Uterus (tissue), 3 donors: ENCODE measurements at regions not wholly inside any gene's neighbourhood (a gene's known extent, or its start where the extent isn't known, plus 50 kb on each side); places are given as distances from the start of the nearest gene placed in this dataset.

Experiments used
- DNase-seq, 2 donors: peaks; one replicate each; pipeline ENCODE4 v3.0.0-alpha.2; 2019 to 2020
- H3K27ac ChIP-seq, 2 donors: fragments of 200-600 bp; sonication (generic); 1 replicate in 1 of 2; 2 replicates in 1 of 2; pipeline ENCODE4 v1.5.1; 2016 to 2018
- H3K27me3 ChIP-seq, 2 donors: fragments of 200-600 bp; sonication (generic); one replicate each; pipeline ENCODE4 v1.5.1; 2018 to 2019; ENCODE audit warnings: control low read depth in 1 of 2
- H3K36me3 ChIP-seq, 2 donors: fragments of 200-600 bp; sonication (generic); one replicate each; pipeline ENCODE4 v1.5.1; 2019; ENCODE audit warnings: control low read depth in 1 of 2
- H3K4me1 ChIP-seq, 2 donors: fragments of 200-600 bp; sonication (generic); one replicate each; pipeline ENCODE4 v1.5.1; 2018 to 2019; ENCODE audit warnings: control low read depth in 1 of 2
- H3K4me3 ChIP-seq, 2 donors: fragments of 200-600 bp; sonication (generic); 1 replicate in 1 of 2; 2 replicates in 1 of 2; pipeline ENCODE4 v1.5.1; 2018 to 2019; ENCODE audit warnings: mild to moderate bottlenecking in 1 of 2
- H3K9me3 ChIP-seq, 2 donors: fragments of 200-600 bp; sonication (generic); one replicate each; pipeline ENCODE4 v1.5.1; 2019; ENCODE audit warnings: control low read depth in 1 of 2
- POLR2A ChIP-seq, 2 donors: fragments of 450-650 bp; IDR thresholded peaks; one replicate each; pipeline ENCODE4 v1.6.1; 2016; ENCODE audit warnings: antibody characterized with exemption in 2 of 2, mild to moderate bottlenecking in 1 of 2, moderate library complexity in 1 of 2
- intact Hi-C: fragments of 100-400 bp; cut with DNase I; formaldehyde crosslinking; loops from one replicate; pipeline ENCODE4 v1.15.1; 2023; ENCODE audit warnings: low total_unique reads
- TF ChIP-seq, protein P1 (sequence below), 4 experiments: fragments of 200-600 bp in 2 of 4; fragments of 450-650 bp in 2 of 4; sonication (generic) in 2 of 4; IDR thresholded peaks; one replicate each; pipeline ENCODE4 v1.5.1; 2016 to 2019; ENCODE audit warnings: antibody characterized with exemption in 4 of 4, mild to moderate bottlenecking in 2 of 4, moderate library complexity in 1 of 4
- donor health status: DM: yes; HTN: yes; CAD: no.

- Histone ChIP-seq H3K4me1 (no peaks in the 10 kb centered on the region), H3K9me3 (no peaks in the 10 kb centered on the region), H3K27me3 (no peaks in the 10 kb centered on the region), H3K27ac (no peak overlapping the region), H3K36me3 (no peaks in the 10 kb centered on the region), H3K4me3 (no peak overlapping the region)
- intact Hi-C loops, result no loop called here
- no peak for TF ChIP-seq POLR2A (IDR thresholded peaks at IDR 0.05)
- TF ChIP-seq, protein P1, sequence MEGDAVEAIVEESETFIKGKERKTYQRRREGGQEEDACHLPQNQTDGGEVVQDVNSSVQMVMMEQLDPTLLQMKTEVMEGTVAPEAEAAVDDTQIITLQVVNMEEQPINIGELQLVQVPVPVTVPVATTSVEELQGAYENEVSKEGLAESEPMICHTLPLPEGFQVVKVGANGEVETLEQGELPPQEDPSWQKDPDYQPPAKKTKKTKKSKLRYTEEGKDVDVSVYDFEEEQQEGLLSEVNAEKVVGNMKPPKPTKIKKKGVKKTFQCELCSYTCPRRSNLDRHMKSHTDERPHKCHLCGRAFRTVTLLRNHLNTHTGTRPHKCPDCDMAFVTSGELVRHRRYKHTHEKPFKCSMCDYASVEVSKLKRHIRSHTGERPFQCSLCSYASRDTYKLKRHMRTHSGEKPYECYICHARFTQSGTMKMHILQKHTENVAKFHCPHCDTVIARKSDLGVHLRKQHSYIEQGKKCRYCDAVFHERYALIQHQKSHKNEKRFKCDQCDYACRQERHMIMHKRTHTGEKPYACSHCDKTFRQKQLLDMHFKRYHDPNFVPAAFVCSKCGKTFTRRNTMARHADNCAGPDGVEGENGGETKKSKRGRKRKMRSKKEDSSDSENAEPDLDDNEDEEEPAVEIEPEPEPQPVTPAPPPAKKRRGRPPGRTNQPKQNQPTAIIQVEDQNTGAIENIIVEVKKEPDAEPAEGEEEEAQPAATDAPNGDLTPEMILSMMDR (IDR thresholded peaks at IDR 0.05), result no peak
- DNase-seq, result no peak
Observed at GRCh38 chr6:14957355-14958059, 288.4 kb upstream of the JARID2 start.

DNA sequence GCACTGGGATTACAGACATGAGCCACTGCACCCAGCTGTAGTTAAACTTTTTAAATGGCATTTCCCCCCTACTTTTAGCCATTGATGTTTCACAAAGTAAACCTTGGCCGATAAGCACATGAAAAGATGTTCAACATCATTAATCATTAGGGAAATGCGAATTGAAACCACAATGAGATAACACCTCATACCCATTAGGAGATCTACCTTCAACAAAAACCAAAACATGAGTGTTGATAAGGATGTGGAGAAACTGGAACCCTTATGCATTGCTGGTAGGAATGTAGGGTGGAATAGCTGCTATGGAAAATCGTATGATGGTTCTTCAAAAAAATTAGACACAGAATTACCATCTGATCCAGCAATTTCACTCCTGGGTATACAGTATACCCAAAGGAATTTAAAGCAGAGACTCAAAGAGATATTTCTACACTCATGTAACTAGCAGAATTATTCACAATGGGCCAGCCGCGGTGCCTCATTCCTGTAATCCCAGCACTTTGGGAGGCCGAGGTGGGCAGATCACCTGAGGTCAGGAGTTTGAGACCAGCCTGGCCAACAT lies 286.5 kb upstream of the JARID2 start:
- H3K27me3 ChIP-seq, result no peaks in the 10 kb centered on the region
- no peaks in the 10 kb centered on the region for H3K9me3 ChIP-seq
- no peak overlapping the region for H3K4me3 ChIP-seq
- no peak for TF ChIP-seq POLR2A (IDR thresholded peaks at IDR 0.05)
- TF ChIP-seq, protein P1 (IDR thresholded peaks at IDR 0.05), result no peak
- no peak overlapping the region for H3K27ac ChIP-seq
- H3K4me1 ChIP-seq, result no peaks in the 10 kb centered on the region
- H3K36me3 ChIP-seq, result no peaks in the 10 kb centered on the region
- no peak for DNase-seq
- intact Hi-C loops, result no loop called here

DNA sequence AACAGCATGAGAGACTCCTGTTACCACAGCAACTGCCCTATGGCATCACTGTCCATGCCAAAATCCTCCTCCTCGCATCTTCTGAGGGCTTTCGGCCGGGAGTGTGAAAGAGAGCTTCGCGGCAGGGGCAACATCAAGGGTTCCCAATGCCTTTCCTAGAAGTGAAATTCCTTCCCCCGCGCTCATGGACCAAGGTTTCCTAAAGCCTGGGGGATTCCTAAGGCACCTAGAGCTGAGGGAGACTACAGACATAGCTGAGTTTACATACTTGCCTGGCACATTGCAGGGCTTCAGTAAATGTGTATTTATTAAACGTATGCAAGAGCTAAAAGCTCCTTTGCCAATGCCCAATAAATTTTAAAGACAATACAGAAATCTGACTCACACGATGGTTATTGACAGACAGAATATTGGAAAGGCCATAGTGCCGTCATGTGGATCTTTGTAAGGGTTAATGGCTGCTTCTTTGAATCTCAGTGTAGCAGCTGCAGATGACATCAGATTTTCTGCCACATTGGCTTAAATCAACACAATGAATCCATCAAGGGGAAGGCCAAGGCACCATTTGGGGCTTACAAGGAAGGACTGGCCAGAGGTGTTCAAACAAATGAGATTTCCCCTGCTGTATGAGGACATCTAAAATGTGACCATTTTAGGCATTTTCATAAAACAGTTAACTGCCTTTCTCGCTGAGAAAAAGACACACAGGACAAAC lies 281.2 kb upstream of the JARID2 start:
- no peak overlapping the region for H3K27ac ChIP-seq
- no peak for DNase-seq
- no peaks in the 10 kb centered on the region for H3K4me1 ChIP-seq
- TF ChIP-seq, protein P1 (IDR thresholded peaks at IDR 0.05), result no peak
- TF ChIP-seq POLR2A (IDR thresholded peaks at IDR 0.05), result no peak
- no peak overlapping the region for H3K4me3 ChIP-seq
- H3K27me3 ChIP-seq, result no peaks in the 10 kb centered on the region
- intact Hi-C loops, result no loop called here
- H3K36me3 ChIP-seq, result no peaks in the 10 kb centered on the region
- H3K9me3 ChIP-seq, result no peaks in the 10 kb centered on the region

- DNase-seq, result no peak
- Histone ChIP-seq H3K36me3 (no peaks in the 10 kb centered on the region), H3K27ac (no peak overlapping the region), H3K9me3 (no peaks in the 10 kb centered on the region), H3K4me3 (no peak overlapping the region), H3K27me3 (no peaks in the 10 kb centered on the region), H3K4me1 (no peaks in the 10 kb centered on the region)
- intact Hi-C loops, result no loop called here
- TF ChIP-seq, protein P1 (IDR thresholded peaks at IDR 0.05), result no peak
- TF ChIP-seq POLR2A (IDR thresholded peaks at IDR 0.05), result no peak
Observed at GRCh38 chr6:14965424-14966075, 280.3 kb upstream of the JARID2 start.
